Loucy (cell line): ENCODE measurements at regions not wholly inside any gene's neighbourhood (a gene's known extent, or its start where the extent isn't known, plus 50 kb on each side); places are given as distances from the start of the nearest gene placed in this dataset.

Experiments used
- H2AFZ ChIP-seq: fragments of 200-600 bp; sonication (generic); 2 replicates; pipeline ENCODE4 v1.6.0; 2016; ENCODE audit warnings: antibody characterized with exemption, mild to moderate bottlenecking, low read length, moderate library complexity
- H3F3A ChIP-seq: fragments of 200-600 bp; 2 replicates; pipeline ENCODE4 v1.6.0; 2016; ENCODE audit warnings: antibody characterized with exemption, low read depth, mild to moderate bottlenecking
- H3K27me3 ChIP-seq: fragments of 200-600 bp; sonication (generic); 2 replicates; pipeline ENCODE4 v1.6.1; 2014; ENCODE audit warnings: low read length, mild to moderate bottlenecking; ENCODE audit not compliant: insufficient read depth, poor library complexity, severe bottlenecking
- H3K36me3 ChIP-seq: fragments of 200-600 bp; sonication (generic); 2 replicates; pipeline ENCODE4 v1.6.1; 2016; ENCODE audit warnings: low read length; ENCODE audit not compliant: insufficient read depth
- H3K4me1 ChIP-seq: fragments of 200-600 bp; sonication (generic); 2 replicates; pipeline ENCODE4 v1.5.1; 2014; ENCODE audit warnings: low read length, mild to moderate bottlenecking; ENCODE audit not compliant: insufficient read depth, poor library complexity, severe bottlenecking
- H3K4me2 ChIP-seq: fragments of 200-600 bp; sonication (generic); 2 replicates; pipeline ENCODE4 v1.6.0; 2014; ENCODE audit warnings: antibody characterized with exemption, low read length, low read depth, mild to moderate bottlenecking; ENCODE audit not compliant: poor library complexity, severe bottlenecking
- H3K4me3 ChIP-seq: fragments of 200-600 bp; sonication (generic); 2 replicates; pipeline ENCODE4 v1.5.1; 2014; ENCODE audit warnings: low read length, mild to moderate bottlenecking, mixed read lengths; ENCODE audit not compliant: poor library complexity, severe bottlenecking
- H3K79me2 ChIP-seq: fragments of 200-600 bp; sonication (generic); 2 replicates; pipeline ENCODE4 v1.6.1; 2014; ENCODE audit warnings: low read length; ENCODE audit not compliant: insufficient read depth
- H3K9ac ChIP-seq: fragments of 200-600 bp; sonication (generic); 2 replicates; pipeline ENCODE4 v1.6.0; 2014; ENCODE audit warnings: mild to moderate bottlenecking, low read depth, low read length, moderate library complexity; ENCODE audit not compliant: poor library complexity, severe bottlenecking
- H3K9me2 ChIP-seq: fragments of 200-600 bp; sonication (generic); replicated peaks from 2 replicates; pipeline ENCODE4 v1.6.1; 2016; ENCODE audit warnings: low read depth, low read length, mixed read lengths
- H3K9me3 ChIP-seq: fragments of 200-600 bp; sonication (generic); 2 replicates; pipeline ENCODE4 v1.6.1; 2014; ENCODE audit warnings: mild to moderate bottlenecking, antibody characterized with exemption, low read length, low read depth; ENCODE audit not compliant: insufficient read depth
- H4K20me1 ChIP-seq: fragments of 200-600 bp; sonication (generic); 2 replicates; pipeline ENCODE4 v1.6.0; 2014; ENCODE audit warnings: antibody characterized with exemption, low read length, mild to moderate bottlenecking; ENCODE audit not compliant: insufficient read depth, poor library complexity, severe bottlenecking
- CTCF ChIP-seq: fragments of 200-600 bp; sonication (generic); conservative IDR thresholded peaks from 2 replicates; pipeline ENCODE4 v1.5.1; 2014; ENCODE audit warnings: mild to moderate bottlenecking, antibody characterized with exemption, low read length
- EZH2phosphoT487 ChIP-seq: fragments of 200-600 bp; IDR thresholded peaks from 2 replicates; pipeline ENCODE4 v1.6.1; 2018; ENCODE audit warnings: antibody characterized with exemption, mild to moderate bottlenecking, moderate library complexity, borderline replicate concordance

- Histone ChIP-seq H3K4me1 (no peaks in the 10 kb centered on the region), H3K4me2 (no peak overlapping the region), H3K27me3 (no peaks in the 10 kb centered on the region), H3K4me3 (no peak overlapping the region), H3K79me2 (no peaks in the 10 kb centered on the region), H3K9me3 (no peaks in the 10 kb centered on the region), H3F3A (no peaks in the 10 kb centered on the region), H2AFZ (no peak overlapping the region), H3K9me2 (no peaks in the 10 kb centered on the region), H4K20me1 (no peaks in the 10 kb centered on the region), H3K36me3 (no peaks in the 10 kb centered on the region), H3K9ac (no peak overlapping the region)
- TF ChIP-seq EZH2phosphoT487, result no peak
- no peak for TF ChIP-seq CTCF
These were observed 1770.6 kb downstream of the PLA2G4A start for GRCh38 chr1:188599313-188599712.

GRCh38 chr1:188611432-188611831 is 1782.7 kb downstream of the PLA2G4A start:
- no peaks in the 10 kb centered on the region for H3K79me2 ChIP-seq
- no peak overlapping the region for H3K9ac ChIP-seq
- no peaks in the 10 kb centered on the region for H4K20me1 ChIP-seq
- no peak overlapping the region for H3K4me2 ChIP-seq
- no peak overlapping the region for H2AFZ ChIP-seq
- no peaks in the 10 kb centered on the region for H3K36me3 ChIP-seq
- H3K4me1 ChIP-seq, result no peaks in the 10 kb centered on the region
- H3K4me3 ChIP-seq, result no peak overlapping the region
- no peaks in the 10 kb centered on the region for H3K9me3 ChIP-seq
- H3K9me2 ChIP-seq, result no peaks in the 10 kb centered on the region
- no peaks in the 10 kb centered on the region for H3K27me3 ChIP-seq
- no peaks in the 10 kb centered on the region for H3F3A ChIP-seq
- TF ChIP-seq CTCF (no peak), EZH2phosphoT487 (no peak)

GRCh38 chr1:188615321-188615720 is 1786.6 kb downstream of the PLA2G4A start:
- Histone ChIP-seq H4K20me1 (no peaks in the 10 kb centered on the region), H3K9me3 (no peaks in the 10 kb centered on the region), H3K79me2 (no peaks in the 10 kb centered on the region), H3K9ac (no peak overlapping the region), H3K4me3 (no peak overlapping the region), H2AFZ (no peak overlapping the region), H3K4me1 (no peaks in the 10 kb centered on the region), H3K27me3 (no peaks in the 10 kb centered on the region), H3K9me2 (no peaks in the 10 kb centered on the region), H3F3A (no peaks in the 10 kb centered on the region), H3K4me2 (no peak overlapping the region), H3K36me3 (no peaks in the 10 kb centered on the region)
- no peak for TF ChIP-seq EZH2phosphoT487
- TF ChIP-seq CTCF, result no peak
